ENCODE measurements at regions not wholly inside any gene's neighbourhood (a gene's known extent, or its start where the extent isn't known, plus 50 kb on each side); places are given as distances from the start of the nearest gene placed in this dataset.

DNA sequence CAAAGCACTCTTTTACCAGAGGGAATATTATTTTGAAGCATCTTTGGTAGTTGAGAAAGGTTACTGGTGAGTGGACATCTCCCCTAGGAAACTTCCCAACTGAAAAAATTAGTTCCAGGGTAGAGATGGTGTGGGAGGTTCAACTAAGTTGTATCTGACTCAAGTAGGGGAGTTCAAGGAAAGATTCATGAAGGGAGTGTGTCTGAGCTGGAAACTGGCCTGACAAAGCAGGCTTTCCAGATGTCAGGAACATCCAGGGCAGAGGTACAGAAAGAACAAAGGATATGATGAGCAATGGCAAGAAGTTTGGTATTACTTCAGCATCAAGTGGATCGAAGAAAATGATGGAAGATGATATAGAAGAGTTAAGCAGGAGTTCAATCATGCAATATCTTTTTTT lies 458.0 kb upstream of the RIOK2 start:
- H3K4me3 ChIP-seq (ENCODE audit: low read depth, low read length): no peak overlapping the region
- in situ Hi-C loops (cut with HindIII; ENCODE audit: low sequenced_read_pairs): no loop called here
- TF ChIP-seq, protein P1, sequence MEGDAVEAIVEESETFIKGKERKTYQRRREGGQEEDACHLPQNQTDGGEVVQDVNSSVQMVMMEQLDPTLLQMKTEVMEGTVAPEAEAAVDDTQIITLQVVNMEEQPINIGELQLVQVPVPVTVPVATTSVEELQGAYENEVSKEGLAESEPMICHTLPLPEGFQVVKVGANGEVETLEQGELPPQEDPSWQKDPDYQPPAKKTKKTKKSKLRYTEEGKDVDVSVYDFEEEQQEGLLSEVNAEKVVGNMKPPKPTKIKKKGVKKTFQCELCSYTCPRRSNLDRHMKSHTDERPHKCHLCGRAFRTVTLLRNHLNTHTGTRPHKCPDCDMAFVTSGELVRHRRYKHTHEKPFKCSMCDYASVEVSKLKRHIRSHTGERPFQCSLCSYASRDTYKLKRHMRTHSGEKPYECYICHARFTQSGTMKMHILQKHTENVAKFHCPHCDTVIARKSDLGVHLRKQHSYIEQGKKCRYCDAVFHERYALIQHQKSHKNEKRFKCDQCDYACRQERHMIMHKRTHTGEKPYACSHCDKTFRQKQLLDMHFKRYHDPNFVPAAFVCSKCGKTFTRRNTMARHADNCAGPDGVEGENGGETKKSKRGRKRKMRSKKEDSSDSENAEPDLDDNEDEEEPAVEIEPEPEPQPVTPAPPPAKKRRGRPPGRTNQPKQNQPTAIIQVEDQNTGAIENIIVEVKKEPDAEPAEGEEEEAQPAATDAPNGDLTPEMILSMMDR (IDR thresholded peaks at IDR 0.05; ENCODE audit: low read depth, low read length, missing control alignments): no peak
- DNase-seq (ENCODE audit: low read depth): no peak

DNA sequence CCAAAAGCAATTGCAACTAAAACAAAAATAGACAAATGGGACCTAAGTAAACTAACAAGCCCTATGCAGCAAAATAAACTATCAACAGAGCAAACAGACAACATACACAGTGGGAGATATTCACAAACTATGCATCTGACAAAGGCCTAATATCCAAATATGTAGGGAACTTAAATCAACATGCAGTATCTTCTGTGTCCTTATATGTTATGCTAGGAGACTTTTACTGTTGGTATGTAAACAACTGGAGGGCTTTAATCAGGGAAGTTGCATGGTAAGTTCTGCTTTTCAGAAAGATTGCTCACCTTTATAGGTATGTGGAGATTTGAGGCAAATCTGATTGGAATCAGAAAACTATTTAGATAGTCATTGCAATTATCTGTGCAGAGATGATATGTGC lies 461.2 kb upstream of the RIOK2 start:
- TF ChIP-seq, protein P1 (IDR thresholded peaks at IDR 0.05; ENCODE audit: low read depth, low read length, missing control alignments): no peak
- in situ Hi-C loops (cut with HindIII; ENCODE audit: low sequenced_read_pairs): no loop called here
- no peak for DNase-seq (ENCODE audit: low read depth)
- H3K4me3 ChIP-seq (ENCODE audit: low read depth, low read length): no peak overlapping the region

DNA sequence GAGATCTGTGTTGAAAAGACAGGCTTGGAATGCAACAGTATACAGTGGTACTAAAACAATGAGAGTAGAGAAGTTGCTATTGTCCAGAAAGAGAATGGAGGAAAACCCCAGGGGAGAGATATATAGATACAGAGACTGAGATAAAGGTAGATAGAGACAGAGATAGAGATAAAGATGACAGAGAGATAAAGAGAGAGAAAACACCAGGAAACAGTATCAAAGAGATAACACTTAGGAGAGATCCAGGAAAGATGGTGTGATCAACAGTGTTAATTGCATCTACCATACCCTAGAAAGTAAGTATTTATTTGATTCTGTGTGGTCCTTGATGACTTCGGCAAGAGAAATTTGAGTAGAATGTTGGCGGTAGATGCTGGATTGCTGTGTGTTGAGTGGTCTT lies 461.8 kb upstream of the RIOK2 start:
- no peak for DNase-seq (ENCODE audit: low read depth)
- no peak overlapping the region for H3K4me3 ChIP-seq (ENCODE audit: low read depth, low read length)
- TF ChIP-seq, protein P1 (IDR thresholded peaks at IDR 0.05; ENCODE audit: low read depth, low read length, missing control alignments): no peak
- in situ Hi-C loops (cut with HindIII; ENCODE audit: low sequenced_read_pairs): no loop called here

DNA sequence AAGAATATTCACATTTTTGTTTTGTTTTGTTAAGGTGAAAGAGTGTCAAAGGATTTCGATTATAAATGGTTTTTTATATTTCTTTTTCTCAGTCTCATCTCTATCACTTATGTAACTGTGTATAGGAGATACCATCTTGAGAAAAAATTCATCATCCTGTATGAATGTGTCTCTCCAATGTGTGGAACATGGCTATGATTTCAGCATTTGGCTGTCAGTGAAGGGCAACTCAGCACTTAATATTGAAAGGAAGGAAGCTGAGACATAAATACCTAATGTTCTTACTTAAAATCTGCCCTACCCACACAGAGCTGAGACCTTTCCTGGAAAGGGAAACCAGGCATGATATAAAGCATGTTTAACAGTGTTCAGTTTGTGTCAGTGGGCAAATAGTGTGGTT lies 474.2 kb upstream of the RIOK2 start:
- no peak for DNase-seq (ENCODE audit: low read depth)
- H3K4me3 ChIP-seq (ENCODE audit: low read depth, low read length): no peak overlapping the region
- in situ Hi-C loops (cut with HindIII; ENCODE audit: low sequenced_read_pairs): no loop called here
- TF ChIP-seq, protein P1 (IDR thresholded peaks at IDR 0.05; ENCODE audit: low read depth, low read length, missing control alignments): no peak

DNA sequence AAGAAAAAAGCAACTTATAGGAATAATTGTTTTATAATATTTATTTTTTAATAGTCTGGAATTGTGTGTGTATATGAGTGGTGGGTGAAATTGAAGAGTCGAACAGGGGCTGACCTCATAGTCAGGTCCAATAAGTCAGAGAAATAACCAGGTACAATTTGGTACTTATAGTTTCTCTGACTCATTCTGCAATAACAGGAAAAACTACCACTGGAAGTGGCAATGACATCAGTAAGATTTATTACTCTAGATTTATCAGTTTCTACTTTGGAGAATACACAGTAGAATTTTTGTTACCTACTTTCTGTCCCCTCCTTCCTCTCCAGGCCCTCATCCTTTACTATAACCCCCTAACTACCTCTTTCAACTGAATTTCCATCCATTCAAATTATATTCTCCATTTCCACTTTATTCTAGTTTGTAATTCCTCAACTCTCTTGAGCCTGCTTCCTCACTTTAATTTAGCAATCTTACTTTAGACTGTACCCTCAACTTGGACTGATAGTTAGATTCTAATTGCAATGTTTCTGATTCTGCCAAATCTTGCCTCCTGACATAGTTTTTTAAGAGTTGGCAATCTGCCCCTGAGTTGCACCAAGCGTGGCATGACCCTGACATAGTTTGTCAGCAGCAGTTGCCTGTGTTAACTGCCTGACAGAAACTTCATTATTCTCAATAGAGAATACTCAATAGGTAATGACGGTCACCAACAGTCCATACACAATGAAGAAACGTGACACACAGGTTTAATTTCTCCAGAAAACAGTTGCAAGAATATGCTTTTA lies 475.3 kb upstream of the RIOK2 start:
- no peak for DNase-seq (ENCODE audit: low read depth)
- TF ChIP-seq, protein P1 (IDR thresholded peaks at IDR 0.05; ENCODE audit: low read depth, low read length, missing control alignments): no peak
- in situ Hi-C loops (cut with HindIII; ENCODE audit: low sequenced_read_pairs): no loop called here
- no peak overlapping the region for H3K4me3 ChIP-seq (ENCODE audit: low read depth, low read length)

DNA sequence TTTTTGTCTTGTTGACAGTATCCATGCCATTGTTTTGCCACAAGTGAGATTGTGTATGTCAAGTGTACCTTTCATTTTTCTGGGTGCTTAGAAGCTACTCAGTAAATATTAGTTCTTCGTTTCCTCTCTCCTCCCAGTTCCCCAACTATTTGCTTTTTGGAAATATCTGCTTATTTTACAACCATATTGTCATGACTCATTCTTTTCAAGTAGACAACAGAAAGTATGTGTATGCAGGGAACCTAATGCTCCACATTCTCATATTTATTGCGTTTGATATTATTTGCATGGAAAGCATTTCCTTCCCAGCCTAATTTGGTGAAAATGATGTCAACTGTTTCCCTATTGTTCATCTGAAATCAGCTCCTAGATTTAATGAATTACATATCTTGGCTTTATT lies 483.7 kb upstream of the RIOK2 start:
- TF ChIP-seq, protein P1 (IDR thresholded peaks at IDR 0.05; ENCODE audit: low read depth, low read length, missing control alignments): no peak
- H3K4me3 ChIP-seq (ENCODE audit: low read depth, low read length): no peak overlapping the region
- in situ Hi-C loops (cut with HindIII; ENCODE audit: low sequenced_read_pairs): no loop called here
- no peak for DNase-seq (ENCODE audit: low read depth)

All from astrocyte of the cerebellum (primary cell).